OCI-LY3 (cell line): ENCODE measurements at regions not wholly inside any gene's neighbourhood (a gene's known extent, or its start where the extent isn't known, plus 50 kb on each side); places are given as distances from the start of the nearest gene placed in this dataset.

ENCODE experiments used
- H2AFZ ChIP-seq: fragments of 200-600, 300-600 bp; shearing (Covaris generic); 2 replicates; pipeline ENCODE4 v1.6.0; 2014; ENCODE audit warnings: antibody characterized with exemption, low read depth, low read length
- H3K27ac ChIP-seq: fragments of 200-600, 300-600 bp; sonication (generic); 2 replicates; pipeline ENCODE4 v1.5.1; 2014; ENCODE audit warnings: mild to moderate bottlenecking, low read length, moderate library complexity, mixed read lengths
- H3K27me3 ChIP-seq: fragments of 200-600, 300-600 bp; sonication (generic); 2 replicates; pipeline ENCODE4 v1.6.1; 2014; ENCODE audit warnings: low read depth, low read length, mixed read lengths
- H3K36me3 ChIP-seq: fragments of 200-600, 300-600 bp; sonication (generic); replicated peaks from 2 replicates; pipeline ENCODE3; 2014; ENCODE audit warnings: low read depth, low read length, mixed read lengths
- H3K4me1 ChIP-seq: fragments of 300-600, 200-600 bp; sonication (generic); 2 replicates; pipeline ENCODE4 v1.6.1; 2014; ENCODE audit warnings: low read length, mixed read lengths
- H3K4me2 ChIP-seq: fragments of 200-600, 300-600 bp; sonication (generic); 2 replicates; pipeline ENCODE4 v1.6.1; 2014; ENCODE audit warnings: low read length, mixed read lengths
- H3K4me3 ChIP-seq: fragments of 300-600, 200-600 bp; sonication (generic); 2 replicates; pipeline ENCODE4 v1.5.1; 2014; ENCODE audit warnings: antibody characterized with exemption, mild to moderate bottlenecking, low read length, moderate library complexity
- H3K79me2 ChIP-seq: fragments of 300-600, 200-600 bp; shearing (Covaris generic); 2 replicates; pipeline ENCODE4 v1.6.1; 2014; ENCODE audit warnings: mild to moderate bottlenecking, low read length, mixed read lengths
- H3K9ac ChIP-seq: fragments of 300-600, 200-600 bp; shearing (Covaris generic); 2 replicates; pipeline ENCODE4 v1.6.0; 2014; ENCODE audit warnings: mild to moderate bottlenecking, low read length, moderate library complexity
- H3K9me3 ChIP-seq: fragments of 200-600, 300-600 bp; shearing (Covaris generic); 2 replicates; pipeline ENCODE4 v1.6.1; 2014; ENCODE audit warnings: low read length, mixed read lengths; ENCODE audit not compliant: insufficient read depth
- H4K20me1 ChIP-seq: fragments of 200-600, 300-600 bp; sonication (generic); 2 replicates; pipeline ENCODE4 v1.6.1; 2016; ENCODE audit warnings: low read length, mixed read lengths; ENCODE audit not compliant: insufficient read depth
- EZH2phosphoT487 ChIP-seq: fragments of 200-600 bp; shearing (Covaris generic); IDR thresholded peaks from 2 replicates; pipeline ENCODE4 v1.6.1; 2018; ENCODE audit warnings: antibody characterized with exemption, mixed run types, low read depth
- TF ChIP-seq, protein P1 (sequence below): fragments of 200-600, 300-600 bp; sonication (generic); IDR thresholded peaks from 2 replicates; pipeline ENCODE4 v1.5.1; 2014; ENCODE audit warnings: antibody characterized with exemption, low read length, low read depth

DNA sequence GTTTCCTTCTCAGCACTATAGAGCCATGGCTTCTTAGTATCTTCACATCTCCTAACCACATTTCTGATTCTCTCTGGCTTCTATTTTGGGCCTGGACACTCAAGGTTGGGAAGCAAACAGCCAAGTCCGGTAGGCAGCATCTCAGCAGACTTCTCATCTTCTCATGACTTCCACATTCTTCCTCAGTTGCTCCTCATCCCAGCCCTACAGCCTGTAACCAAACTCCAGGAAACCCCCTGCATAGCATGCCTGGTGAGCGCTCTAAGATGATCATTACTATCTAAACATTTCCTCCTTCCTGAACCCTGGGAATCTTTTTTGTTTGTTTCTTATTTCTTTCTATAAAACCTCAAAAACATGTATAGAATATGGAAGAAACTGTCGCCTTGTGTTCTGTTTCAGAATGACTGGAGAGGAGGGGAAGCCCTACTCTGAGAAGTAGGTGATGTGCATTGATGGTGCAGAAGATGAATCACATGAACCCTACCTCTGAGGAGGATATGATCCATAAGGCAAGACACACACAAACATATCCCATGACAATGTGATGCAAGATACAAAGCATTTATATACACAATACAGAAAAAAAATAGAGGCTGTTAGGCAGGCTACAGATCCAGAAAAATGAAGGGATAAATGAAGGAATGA lies 219.8 kb upstream of the GYPA start:
- no peaks in the 10 kb centered on the region for H3K79me2 ChIP-seq
- no peaks in the 10 kb centered on the region for H3K9me3 ChIP-seq
- H3K36me3 ChIP-seq = no peaks in the 10 kb centered on the region
- H2AFZ ChIP-seq = no peak overlapping the region
- TF ChIP-seq, protein P1, sequence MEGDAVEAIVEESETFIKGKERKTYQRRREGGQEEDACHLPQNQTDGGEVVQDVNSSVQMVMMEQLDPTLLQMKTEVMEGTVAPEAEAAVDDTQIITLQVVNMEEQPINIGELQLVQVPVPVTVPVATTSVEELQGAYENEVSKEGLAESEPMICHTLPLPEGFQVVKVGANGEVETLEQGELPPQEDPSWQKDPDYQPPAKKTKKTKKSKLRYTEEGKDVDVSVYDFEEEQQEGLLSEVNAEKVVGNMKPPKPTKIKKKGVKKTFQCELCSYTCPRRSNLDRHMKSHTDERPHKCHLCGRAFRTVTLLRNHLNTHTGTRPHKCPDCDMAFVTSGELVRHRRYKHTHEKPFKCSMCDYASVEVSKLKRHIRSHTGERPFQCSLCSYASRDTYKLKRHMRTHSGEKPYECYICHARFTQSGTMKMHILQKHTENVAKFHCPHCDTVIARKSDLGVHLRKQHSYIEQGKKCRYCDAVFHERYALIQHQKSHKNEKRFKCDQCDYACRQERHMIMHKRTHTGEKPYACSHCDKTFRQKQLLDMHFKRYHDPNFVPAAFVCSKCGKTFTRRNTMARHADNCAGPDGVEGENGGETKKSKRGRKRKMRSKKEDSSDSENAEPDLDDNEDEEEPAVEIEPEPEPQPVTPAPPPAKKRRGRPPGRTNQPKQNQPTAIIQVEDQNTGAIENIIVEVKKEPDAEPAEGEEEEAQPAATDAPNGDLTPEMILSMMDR = no peak
- peak; percentile 58; the same call in 1 of the 2 replicates for TF ChIP-seq EZH2phosphoT487
- peaks cover 63% of the 10 kb centered on the region for H4K20me1 ChIP-seq
- H3K9ac ChIP-seq = no peak overlapping the region
- no peak overlapping the region for H3K4me3 ChIP-seq
- H3K4me2 ChIP-seq = peak overlapping the region; percentile 29
- peaks cover 52% of the 10 kb centered on the region for H3K4me1 ChIP-seq
- H3K27ac ChIP-seq = no peak overlapping the region
- peaks cover 97% of the 10 kb centered on the region for H3K27me3 ChIP-seq

DNA sequence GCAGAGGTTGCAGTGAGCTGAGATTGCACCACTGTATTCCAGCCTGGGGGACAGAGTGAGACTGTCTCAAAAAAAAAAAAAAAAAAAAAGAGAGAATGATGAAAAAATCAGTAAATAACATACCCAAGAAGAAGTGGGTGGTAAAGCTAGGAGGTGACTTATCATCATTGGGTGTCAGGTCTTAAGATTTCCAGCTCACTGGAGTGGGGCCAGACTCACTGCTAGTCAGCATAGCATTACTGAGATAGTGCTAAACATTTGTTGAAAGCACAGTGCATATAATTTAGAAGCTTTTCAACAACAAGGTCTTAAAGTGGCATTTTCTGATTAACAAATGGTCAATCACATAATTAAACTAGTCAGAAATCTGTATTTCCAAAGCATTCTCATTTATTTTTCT lies 221.8 kb upstream of the GYPA start:
- no peak overlapping the region for H3K4me2 ChIP-seq
- TF ChIP-seq EZH2phosphoT487 = no peak
- TF ChIP-seq, protein P1 = no peak
- no peaks in the 10 kb centered on the region for H3K36me3 ChIP-seq
- no peak overlapping the region for H3K4me3 ChIP-seq
- H4K20me1 ChIP-seq = peaks cover 43% of the 10 kb centered on the region
- H3K4me1 ChIP-seq = peaks cover 31% of the 10 kb centered on the region
- H2AFZ ChIP-seq = no peak overlapping the region
- H3K79me2 ChIP-seq = no peaks in the 10 kb centered on the region
- no peak overlapping the region for H3K27ac ChIP-seq
- no peak overlapping the region for H3K9ac ChIP-seq
- peaks cover 97% of the 10 kb centered on the region for H3K27me3 ChIP-seq
- H3K9me3 ChIP-seq = no peaks in the 10 kb centered on the region

GRCh38 chr4:144363890-144364289 lies 223.4 kb upstream of the GYPA start:
- H3K4me1 ChIP-seq = peaks cover 18% of the 10 kb centered on the region
- H3K4me2 ChIP-seq = no peak overlapping the region
- H3K27me3 ChIP-seq = peaks cover 88% of the 10 kb centered on the region
- H3K4me3 ChIP-seq = no peak overlapping the region
- no peaks in the 10 kb centered on the region for H3K9me3 ChIP-seq
- TF ChIP-seq, protein P1 = no peak
- no peak for TF ChIP-seq EZH2phosphoT487
- peaks cover 28% of the 10 kb centered on the region for H4K20me1 ChIP-seq
- no peak overlapping the region for H2AFZ ChIP-seq
- H3K9ac ChIP-seq = no peak overlapping the region
- H3K27ac ChIP-seq = no peak overlapping the region
- H3K36me3 ChIP-seq = no peaks in the 10 kb centered on the region
- H3K79me2 ChIP-seq = no peaks in the 10 kb centered on the region

- Histone ChIP-seq H3K4me3 (no peak overlapping the region), H3K36me3 (no peaks in the 10 kb centered on the region), H3K9me3 (no peaks in the 10 kb centered on the region), H3K9ac (no peak overlapping the region), H3K4me2 (no peak overlapping the region), H2AFZ (no peak overlapping the region), H3K4me1 (no peaks in the 10 kb centered on the region), H4K20me1 (0 out of 2 replicates have a peak, but pooled peaks cover 3% of the 10 kb centered on the region), H3K27me3 (peaks cover 88% of the 10 kb centered on the region), H3K27ac (no peak overlapping the region), H3K79me2 (no peaks in the 10 kb centered on the region)
- TF ChIP-seq EZH2phosphoT487 = no peak
- TF ChIP-seq, protein P1 = no peak
Measured at GRCh38 chr4:144366425-144366824, 225.9 kb upstream of the GYPA start.
